ENCODE measurements at regions not wholly inside any gene's neighbourhood (a gene's known extent, or its start where the extent isn't known, plus 50 kb on each side); places are given as distances from the start of the nearest gene placed in this dataset.
"Not testable (repeated sequence)": the region's sequence is repeated elsewhere in the genome, so short reads cannot be mapped to it uniquely, and the experiment has no call there.

GRCh38 chr9:78097541-78097940, 65.9 kb upstream of the GNAQ start:
- no peaks in the 10 kb centered on the region for H3K9me3 ChIP-seq (ENCODE audit: control insufficient read depth, low read length)
- no peaks in the 10 kb centered on the region for H3K4me1 ChIP-seq (ENCODE audit: control insufficient read depth, insufficient read depth, low read length, poor library complexity, severe bottlenecking)
- H3K27ac ChIP-seq (ENCODE audit: low read depth, low read length, severe bottlenecking), result no peak overlapping the region
- H3K4me3 ChIP-seq (ENCODE audit: extremely low read depth, insufficient read depth, low read length, poor library complexity, severe bottlenecking), result no peak overlapping the region
- 60% methylated on average over 2 of the region's 3 CpGs; no CpG with 5 or more reads in 1 of the 2 experiments for WGBS, 2 experiments (ENCODE audit: insufficient coverage in 2 of 2)
- no peaks in the 10 kb centered on the region for H3K36me3 ChIP-seq (ENCODE audit: control insufficient read depth, insufficient read depth, low read length)

GRCh38 chr9:78091731-78092130, 60.1 kb upstream of the GNAQ start:
- Histone ChIP-seq H3K4me1 (ENCODE audit: control insufficient read depth, insufficient read depth, low read length, poor library complexity, severe bottlenecking) (no peaks in the 10 kb centered on the region), H3K27ac (ENCODE audit: low read depth, low read length, severe bottlenecking) (no peak overlapping the region), H3K36me3 (ENCODE audit: control insufficient read depth, insufficient read depth, low read length) (no peaks in the 10 kb centered on the region), H3K4me3 (ENCODE audit: extremely low read depth, insufficient read depth, low read length, poor library complexity, severe bottlenecking) (no peak overlapping the region), H3K9me3 (ENCODE audit: control insufficient read depth, low read length) (no peaks in the 10 kb centered on the region)
- 89 to 92% methylated on average over 6 of the region's 9 CpGs for WGBS, 2 experiments (ENCODE audit: insufficient coverage in 2 of 2)

DNA sequence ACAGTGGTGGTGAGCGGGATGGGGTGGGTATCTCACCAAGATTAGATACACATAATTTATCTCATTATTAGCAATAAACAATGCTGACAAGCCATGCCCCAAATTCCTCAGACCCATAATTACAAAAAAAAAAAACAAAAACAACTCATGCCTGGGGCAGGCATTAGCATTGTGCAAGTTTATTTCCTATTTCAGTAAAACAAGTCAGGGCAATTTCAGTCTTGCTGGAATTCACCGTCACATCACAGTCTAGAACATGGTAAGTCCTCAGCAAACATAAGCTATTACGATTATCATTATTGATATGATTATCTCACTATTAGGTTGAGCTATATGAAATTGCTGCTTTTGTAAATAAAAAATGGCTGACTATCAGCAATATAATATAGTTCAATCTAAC, 57.5 kb upstream of the GNAQ start:
- WGBS, 2 experiments (ENCODE audit: insufficient coverage in 2 of 2), result no CpG with 5 or more reads among the region's 3 CpGs
- H3K4me3 ChIP-seq (ENCODE audit: extremely low read depth, insufficient read depth, low read length, poor library complexity, severe bottlenecking), result no peak overlapping the region
- no peak overlapping the region for H3K27ac ChIP-seq (ENCODE audit: low read depth, low read length, severe bottlenecking)
- no peaks in the 10 kb centered on the region for H3K4me1 ChIP-seq (ENCODE audit: control insufficient read depth, insufficient read depth, low read length, poor library complexity, severe bottlenecking)
- no peaks in the 10 kb centered on the region for H3K9me3 ChIP-seq (ENCODE audit: control insufficient read depth, low read length)
- H3K36me3 ChIP-seq (ENCODE audit: control insufficient read depth, insufficient read depth, low read length), result no peaks in the 10 kb centered on the region

GRCh38 chr9:78088190-78088589, 56.6 kb upstream of the GNAQ start:
- not testable (repeated sequence) for H3K9me3 ChIP-seq (ENCODE audit: control insufficient read depth, low read length); H3K27ac ChIP-seq (ENCODE audit: low read depth, low read length, severe bottlenecking); H3K4me1 ChIP-seq (ENCODE audit: control insufficient read depth, insufficient read depth, low read length, poor library complexity, severe bottlenecking); H3K36me3 ChIP-seq (ENCODE audit: control insufficient read depth, insufficient read depth, low read length); H3K4me3 ChIP-seq (ENCODE audit: extremely low read depth, insufficient read depth, low read length, poor library complexity, severe bottlenecking)
- no CpG with 5 or more reads among the region's 1 CpG for WGBS, 2 experiments (ENCODE audit: insufficient coverage in 2 of 2)
